IPS DF 19.7 (cell line): ENCODE measurements at regions not wholly inside any gene's neighbourhood (a gene's known extent, or its start where the extent isn't known, plus 50 kb on each side); places are given as distances from the start of the nearest gene placed in this dataset.
A peak's percentile ranks its signal among the peaks of the same experiment; 100 is the strongest.

ENCODE experiments used
- DNase-seq: peaks from one replicate; pipeline ENCODE4 v3.0.0-alpha.2; 2013; ENCODE audit warnings: low read depth, low spot score

GRCh38 chr10:53749439-53749838 is 976.9 kb upstream of the MBL2 start:
- DNase-seq = no peak

- DNase-seq = no peak
Observed at GRCh38 chr10:53748319-53748718, 975.7 kb upstream of the MBL2 start.

GRCh38 chr10:53744746-53745145 is 972.2 kb upstream of the MBL2 start:
- peak; percentile 47 for DNase-seq

GRCh38 chr10:53744176-53744575 is 971.6 kb upstream of the MBL2 start:
- DNase-seq = no peak

- DNase-seq = no peak
Observed at GRCh38 chr10:53737132-53737531, 964.5 kb upstream of the MBL2 start.

- DNase-seq = no peak
Observed at GRCh38 chr10:53726921-53727320, 954.3 kb upstream of the MBL2 start.

- DNase-seq = no peak
Observed at GRCh38 chr10:53724581-53724980, 952.0 kb upstream of the MBL2 start.

GRCh38 chr10:53719658-53720057 is 947.1 kb upstream of the MBL2 start:
- DNase-seq = no peak

- DNase-seq = no peak
Observed at GRCh38 chr10:53716156-53716555, 943.6 kb upstream of the MBL2 start.

- no peak for DNase-seq
Observed at GRCh38 chr10:53713431-53713830, 940.8 kb upstream of the MBL2 start.

GRCh38 chr10:53702489-53702888 is 929.9 kb upstream of the MBL2 start:
- no peak for DNase-seq

GRCh38 chr10:53701213-53701612 is 928.6 kb upstream of the MBL2 start:
- no peak for DNase-seq

- no peak for DNase-seq
Observed at GRCh38 chr10:53700278-53700677, 927.7 kb upstream of the MBL2 start.

GRCh38 chr10:53699684-53700083 is 927.1 kb upstream of the MBL2 start:
- no peak for DNase-seq

GRCh38 chr10:53699231-53699630 is 926.6 kb upstream of the MBL2 start:
- no peak for DNase-seq

- DNase-seq = no peak
Observed at GRCh38 chr10:53697038-53697437, 924.5 kb upstream of the MBL2 start.

- DNase-seq = no peak
Observed at GRCh38 chr10:53690524-53691240, 918.1 kb upstream of the MBL2 start.

- DNase-seq = no peak
Observed at GRCh38 chr10:53687800-53688199, 915.2 kb upstream of the MBL2 start.

- DNase-seq = no peak
Observed at GRCh38 chr10:53682885-53683284, 910.3 kb upstream of the MBL2 start.

- DNase-seq = no peak
Observed at GRCh38 chr10:53682458-53682857, 909.9 kb upstream of the MBL2 start.

- no peak for DNase-seq
Observed at GRCh38 chr10:53679666-53680065, 907.1 kb upstream of the MBL2 start.

GRCh38 chr10:53675177-53675576 is 902.6 kb upstream of the MBL2 start:
- no peak for DNase-seq

GRCh38 chr10:53667063-53667462 is 894.5 kb upstream of the MBL2 start:
- DNase-seq = no peak
